ENCODE measurements at regions not wholly inside any gene's neighbourhood (a gene's known extent, or its start where the extent isn't known, plus 50 kb on each side); places are given as distances from the start of the nearest gene placed in this dataset.

DNA sequence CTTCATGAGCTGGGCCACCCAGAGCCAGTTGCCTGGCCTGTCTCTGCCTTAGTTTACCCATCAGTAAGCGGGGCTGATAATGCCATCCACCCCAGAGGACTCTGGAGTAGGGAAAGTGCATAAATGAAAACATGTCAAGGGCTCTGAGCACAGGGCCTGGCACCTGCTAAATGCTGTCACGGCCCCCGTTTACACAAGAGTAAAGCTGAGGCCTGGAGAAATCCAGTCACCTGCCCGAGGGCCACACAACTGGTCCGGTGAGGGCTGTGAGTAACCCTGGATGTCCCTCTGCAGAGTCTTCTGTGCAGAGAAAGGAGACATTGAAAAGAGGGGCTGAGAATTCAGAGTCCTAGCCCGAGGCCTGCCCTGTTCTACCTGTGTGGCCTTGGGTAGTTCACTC is 110.6 kb upstream of the ANO1 start:
- no peak for TF ChIP-seq JUND (IDR thresholded peaks at IDR 0.05; ENCODE audit: low read length)
- TF ChIP-seq POLR2A (IDR thresholded peaks at IDR 0.05; ENCODE audit: control extremely low read depth in 1 of 2, low read depth in 2 of 2, low read length in 2 of 2): no peak
- TF ChIP-seq CTCF (IDR thresholded peaks at IDR 0.05; ENCODE audit: control extremely low read depth in 1 of 3, insufficient read depth in 1 of 3, low read depth in 1 of 3, low read length in 3 of 3): no peak
- no peak for TF ChIP-seq CHD1 (IDR thresholded peaks at IDR 0.05; ENCODE audit: low read depth, low read length)
- no peak for TF ChIP-seq EP300 (IDR thresholded peaks at IDR 0.05; ENCODE audit: borderline replicate concordance in 1 of 2, low read depth in 2 of 2, low read length in 2 of 2)
- TF ChIP-seq RAD21 (IDR thresholded peaks at IDR 0.05 in 1 of 2, conservative IDR thresholded peaks at IDR 0.05 in 1 of 2; ENCODE audit: low read depth in 2 of 2, low read length in 2 of 2): no peak
- no peak for TF ChIP-seq CEBPB (IDR thresholded peaks at IDR 0.05; ENCODE audit: low read depth, low read length)
- no peak for TF ChIP-seq FOSL1 (IDR thresholded peaks at IDR 0.05; ENCODE audit: insufficient read depth, low read depth, low read length)
